OCI-LY7 (cell line): ENCODE measurements at regions not wholly inside any gene's neighbourhood (a gene's known extent, or its start where the extent isn't known, plus 50 kb on each side); places are given as distances from the start of the nearest gene placed in this dataset.

Experiments used
- BruUV-seq: library from RNA; stranded (reverse); fragments of 400-500 nt; replicated peaks from 2 replicates; lab custom pipeline; 2021; lab: Mats Ljungman, UMichigan
- CTCF ChIA-PET: fragments of 300-600 bp; sonication (Branson Sonifier 250); formaldehyde crosslinking; loops from one replicate; lab custom pipeline; 2022; ENCODE audit warnings: antibody characterized with exemption; ENCODE audit not compliant: unreplicated experiment; lab: Charles Lee
- POLR2A ChIA-PET: fragments of 300-600 bp; sonication (Branson Sonifier 250); formaldehyde crosslinking; loops from one replicate; lab custom pipeline; 2022; ENCODE audit warnings: antibody characterized with exemption; lab: Charles Lee
- DNase-seq: peaks from one replicate; pipeline ENCODE4 v3.0.0-alpha.2; 2015; ENCODE audit warnings: low spot score
- H2AFZ ChIP-seq: fragments of 200-600 bp; sonication (generic), shearing (Covaris generic); 2 replicates; pipeline ENCODE4 v1.6.1; 2014; ENCODE audit warnings: mild to moderate bottlenecking, antibody characterized with exemption, low read length, moderate library complexity
- H3K27ac ChIP-seq: fragments of 200-600 bp; sonication (generic); 2 replicates; pipeline ENCODE4 v1.5.1; 2014; ENCODE audit warnings: mixed run types, low read depth, mild to moderate bottlenecking, moderate library complexity, low read length, inconsistent platforms; ENCODE audit not compliant: poor library complexity, severe bottlenecking
- H3K36me3 ChIP-seq: fragments of 200-600 bp; sonication (generic); 2 replicates; pipeline ENCODE4 v1.6.1; 2014; ENCODE audit warnings: mild to moderate bottlenecking, antibody characterized with exemption, low read length, moderate library complexity, mixed read lengths; ENCODE audit not compliant: insufficient read depth
- H3K4me1 ChIP-seq: fragments of 200-600 bp; sonication (generic); 2 replicates; pipeline ENCODE4 v1.5.1; 2014; ENCODE audit warnings: mild to moderate bottlenecking, low read length; ENCODE audit not compliant: insufficient read depth, poor library complexity, severe bottlenecking
- H3K4me2 ChIP-seq: fragments of 200-600 bp; sonication (generic); 2 replicates; pipeline ENCODE4 v1.6.1; 2014; ENCODE audit warnings: mild to moderate bottlenecking, low read length
- H3K4me3 ChIP-seq: fragments of 200-600 bp; sonication (generic); 2 replicates; pipeline ENCODE4 v1.5.1; 2014; ENCODE audit warnings: mild to moderate bottlenecking, low read depth, low read length; ENCODE audit not compliant: poor library complexity, severe bottlenecking
- H3K79me2 ChIP-seq: fragments of 200-600 bp; sonication (generic); 2 replicates; pipeline ENCODE4 v1.6.1; 2016; ENCODE audit warnings: low read depth, mild to moderate bottlenecking, low read length, moderate library complexity, mixed read lengths; ENCODE audit not compliant: insufficient read depth
- H3K9me2 ChIP-seq: fragments of 200-600 bp; sonication (generic); 2 replicates; pipeline ENCODE4 v1.6.1; 2016; ENCODE audit warnings: mild to moderate bottlenecking, low read length, mixed read lengths; ENCODE audit not compliant: insufficient read depth
- H3K9me3 ChIP-seq: fragments of 200-600 bp; sonication (generic); 2 replicates; pipeline ENCODE4 v1.6.1; 2014; ENCODE audit warnings: mild to moderate bottlenecking, mixed run types, low read length, mixed read lengths
- H4K20me1 ChIP-seq: fragments of 200-600 bp; sonication (generic); 2 replicates; pipeline ENCODE4 v1.6.1; 2014; ENCODE audit warnings: mild to moderate bottlenecking, antibody characterized with exemption, low read length, moderate library complexity, mixed read lengths; ENCODE audit not compliant: insufficient read depth
- EZH2phosphoT487 ChIP-seq: fragments of 200-600 bp; sonication (generic); IDR thresholded peaks from 2 replicates; pipeline ENCODE4 v1.6.1; 2018; ENCODE audit warnings: low read depth, borderline replicate concordance, mild to moderate bottlenecking, mixed run types, antibody characterized with exemption, low read length, moderate library complexity, mixed read lengths
- intact Hi-C: fragments of 100-400 bp; cut with micrococcal nuclease; formaldehyde crosslinking; loops from one replicate; pipeline ENCODE4 v1.10.0; 2022; ENCODE audit not compliant: unreplicated experiment
- TF ChIP-seq, protein P1 (sequence below): fragments of 200-600 bp; sonication (generic); conservative IDR thresholded peaks from 2 replicates; pipeline ENCODE4 v1.5.1; 2014; ENCODE audit warnings: mild to moderate bottlenecking, antibody characterized with exemption, low read length, moderate library complexity, mixed read lengths

DNA sequence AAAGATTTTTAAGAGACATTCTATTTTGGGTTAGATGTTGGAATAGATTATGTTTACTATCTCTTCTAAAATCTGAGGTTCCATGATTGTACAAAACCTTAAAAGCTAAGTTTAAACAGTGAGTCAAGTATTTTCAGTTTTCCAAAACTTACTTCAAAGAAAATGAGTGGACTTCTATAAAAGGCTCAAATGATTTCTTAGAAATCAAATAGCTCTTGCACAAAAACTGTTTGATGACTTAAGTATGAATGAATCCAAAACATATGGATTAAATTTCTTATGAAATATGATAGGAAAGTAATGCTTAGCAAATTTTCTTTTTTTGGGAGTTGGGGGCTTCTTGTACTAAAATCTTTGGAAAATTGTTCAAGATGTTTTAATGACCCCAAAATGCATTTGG, 837.3 kb upstream of the SLC35B3 start:
- H3K9me3 ChIP-seq = no peaks in the 10 kb centered on the region
- ChIA-PET POLR2A (no interaction called here), CTCF (no interaction called here)
- TF ChIP-seq, protein P1, sequence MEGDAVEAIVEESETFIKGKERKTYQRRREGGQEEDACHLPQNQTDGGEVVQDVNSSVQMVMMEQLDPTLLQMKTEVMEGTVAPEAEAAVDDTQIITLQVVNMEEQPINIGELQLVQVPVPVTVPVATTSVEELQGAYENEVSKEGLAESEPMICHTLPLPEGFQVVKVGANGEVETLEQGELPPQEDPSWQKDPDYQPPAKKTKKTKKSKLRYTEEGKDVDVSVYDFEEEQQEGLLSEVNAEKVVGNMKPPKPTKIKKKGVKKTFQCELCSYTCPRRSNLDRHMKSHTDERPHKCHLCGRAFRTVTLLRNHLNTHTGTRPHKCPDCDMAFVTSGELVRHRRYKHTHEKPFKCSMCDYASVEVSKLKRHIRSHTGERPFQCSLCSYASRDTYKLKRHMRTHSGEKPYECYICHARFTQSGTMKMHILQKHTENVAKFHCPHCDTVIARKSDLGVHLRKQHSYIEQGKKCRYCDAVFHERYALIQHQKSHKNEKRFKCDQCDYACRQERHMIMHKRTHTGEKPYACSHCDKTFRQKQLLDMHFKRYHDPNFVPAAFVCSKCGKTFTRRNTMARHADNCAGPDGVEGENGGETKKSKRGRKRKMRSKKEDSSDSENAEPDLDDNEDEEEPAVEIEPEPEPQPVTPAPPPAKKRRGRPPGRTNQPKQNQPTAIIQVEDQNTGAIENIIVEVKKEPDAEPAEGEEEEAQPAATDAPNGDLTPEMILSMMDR = no peak
- no peak for TF ChIP-seq EZH2phosphoT487
- no peaks in the 10 kb centered on the region for H3K79me2 ChIP-seq
- no peak overlapping the region for H3K4me3 ChIP-seq
- H3K27ac ChIP-seq = no peak overlapping the region
- no peak overlapping the region for H2AFZ ChIP-seq
- no peaks in the 10 kb centered on the region for H3K4me1 ChIP-seq
- no TSS peak for BruUV-seq
- H3K36me3 ChIP-seq = no peaks in the 10 kb centered on the region
- no peak for DNase-seq
- intact Hi-C loops = no loop called here
- H4K20me1 ChIP-seq = no peaks in the 10 kb centered on the region
- H3K4me2 ChIP-seq = no peak overlapping the region
- H3K9me2 ChIP-seq = no peaks in the 10 kb centered on the region

DNA sequence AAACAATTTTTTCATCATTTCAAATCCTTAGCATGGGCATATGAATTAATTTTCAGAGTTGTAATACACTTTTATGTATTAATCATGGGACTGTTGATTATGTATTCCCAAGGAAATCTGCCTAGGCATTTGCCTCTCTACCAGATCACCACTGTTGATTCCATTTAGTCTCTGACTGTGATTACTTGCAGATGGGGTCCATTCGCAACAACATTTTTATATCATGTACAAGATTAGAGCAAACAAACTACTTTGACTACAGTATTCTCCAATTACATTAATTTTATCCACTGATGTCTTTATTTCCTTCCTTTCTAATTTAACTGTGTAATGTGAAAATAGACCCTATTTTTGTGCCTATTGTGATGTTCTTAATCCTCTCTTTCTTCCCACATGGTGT, 831.4 kb upstream of the SLC35B3 start:
- no peak for DNase-seq
- H3K4me1 ChIP-seq = no peaks in the 10 kb centered on the region
- intact Hi-C loops = no loop called here
- H3K9me3 ChIP-seq = no peaks in the 10 kb centered on the region
- ChIA-PET CTCF (no interaction called here), POLR2A (interaction anchor here (1.5 kb wide), 1 partner anchor 15 kb away, joined by 3 read pairs; no protein-coding TSS in a partner anchor)
- H3K9me2 ChIP-seq = no peaks in the 10 kb centered on the region
- no peak overlapping the region for H2AFZ ChIP-seq
- TF ChIP-seq, protein P1 = no peak
- no peak for TF ChIP-seq EZH2phosphoT487
- H4K20me1 ChIP-seq = no peaks in the 10 kb centered on the region
- BruUV-seq = no TSS peak
- no peak overlapping the region for H3K4me3 ChIP-seq
- H3K4me2 ChIP-seq = no peak overlapping the region
- H3K27ac ChIP-seq = no peak overlapping the region
- H3K79me2 ChIP-seq = no peaks in the 10 kb centered on the region
- H3K36me3 ChIP-seq = no peaks in the 10 kb centered on the region

DNA sequence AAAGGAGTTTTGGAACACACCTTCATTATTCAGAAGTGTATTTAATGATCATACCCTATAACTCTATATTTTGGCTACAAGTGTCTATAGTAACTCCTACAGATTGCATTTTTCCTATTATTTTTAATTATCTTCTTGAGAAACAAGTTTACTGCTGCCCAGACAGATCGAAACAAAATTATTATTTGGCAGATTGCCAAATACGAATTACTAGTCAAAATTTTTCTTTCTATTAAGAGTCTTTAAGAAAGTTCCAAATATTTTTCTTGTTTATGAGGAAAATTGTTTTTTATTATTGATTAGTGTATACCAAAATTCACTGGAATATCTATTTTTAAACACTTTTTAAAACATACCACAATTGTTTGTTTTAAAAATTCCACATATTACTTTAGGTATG, 821.9 kb upstream of the SLC35B3 start:
- Histone ChIP-seq H3K4me2 (no peak overlapping the region), H3K36me3 (no peaks in the 10 kb centered on the region), H3K27ac (no peak overlapping the region), H4K20me1 (no peaks in the 10 kb centered on the region), H3K4me1 (no peaks in the 10 kb centered on the region), H3K4me3 (no peak overlapping the region), H3K79me2 (no peaks in the 10 kb centered on the region), H3K9me3 (no peaks in the 10 kb centered on the region), H2AFZ (no peak overlapping the region), H3K9me2 (no peaks in the 10 kb centered on the region)
- ChIA-PET POLR2A (no interaction called here), CTCF (no interaction called here)
- intact Hi-C loops = no loop called here
- TF ChIP-seq, protein P1 = no peak
- no peak for TF ChIP-seq EZH2phosphoT487
- no peak for DNase-seq
- no TSS peak for BruUV-seq
